ENCODE measurements at regions not wholly inside any gene's neighbourhood (a gene's known extent, or its start where the extent isn't known, plus 50 kb on each side); places are given as distances from the start of the nearest gene placed in this dataset.

GRCh38 chr3:160125258-160125657 is 100.0 kb upstream of the C3orf80 start:
- Histone ChIP-seq H2BK5ac (ENCODE audit: low read depth, low read length, poor library complexity, severe bottlenecking) (no peak overlapping the region), H4K20me1 (ENCODE audit: insufficient read depth, low read length) (no peaks in the 10 kb centered on the region), H3K27ac (ENCODE audit: insufficient read depth, low read length) (no peak overlapping the region), H3K4me3 (ENCODE audit: insufficient read depth, low read depth, low read length) (no peak overlapping the region), H3K27me3 (ENCODE audit: control insufficient read depth, insufficient read depth, low read length) (no peaks in the 10 kb centered on the region), H3K4ac (ENCODE audit: low read depth, low read length) (no peak overlapping the region), H4K91ac (ENCODE audit: insufficient read depth, low read depth, low read length) (no peak overlapping the region), H3K9ac (ENCODE audit: low read depth, low read length) (no peak overlapping the region), H2BK15ac (ENCODE audit: low read depth, low read length) (no peak overlapping the region), H2AK9ac (replicated peaks; ENCODE audit: low read depth, low read length, poor library complexity) (no peak overlapping the region), H3K9me1 (ENCODE audit: insufficient read depth, low read length) (peaks cover 7% of the 10 kb centered on the region; the same call in 1 of the 2 replicates), H3K79me1 (ENCODE audit: low read depth in 1 of 2, low read length in 2 of 2) (no peaks in the 10 kb centered on the region), H3K36me3 (ENCODE audit: control insufficient read depth, insufficient read depth, low read length) (no peaks in the 10 kb centered on the region), H3K14ac (replicated peaks; ENCODE audit: low read depth, low read length) (no peak overlapping the region), H4K5ac (ENCODE audit: low read depth, low read length) (no peak overlapping the region), H2AK5ac (ENCODE audit: low read depth, low read length) (no peak overlapping the region), H4K8ac (ENCODE audit: low read depth in 2 of 2, low read length in 2 of 2) (no peak overlapping the region), H2AFZ (replicated peaks; ENCODE audit: low read length, poor library complexity) (no peak overlapping the region), H3K4me1 (ENCODE audit: control insufficient read depth, insufficient read depth, low read length) (peaks cover 3% of the 10 kb centered on the region), H3K23ac (ENCODE audit: low read depth, low read length) (no peak overlapping the region), H3K18ac (ENCODE audit: low read depth, low read length) (no peak overlapping the region), H3K56ac (ENCODE audit: extremely low read depth, insufficient read depth, low read length) (no peak overlapping the region), H2BK20ac (ENCODE audit: low read depth, low read length) (no peak overlapping the region), H3K9me3 (ENCODE audit: control insufficient read depth, insufficient read depth, low read length) (no peaks in the 10 kb centered on the region), H3K4me2 (ENCODE audit: low read depth, low read length) (no peak overlapping the region), H2BK120ac (ENCODE audit: low read depth, low read length) (no peak overlapping the region)
- intact Hi-C loops (cut with micrococcal nuclease) (no loop called here), dilution Hi-C loops (cut with HindIII; ENCODE audit: low sequenced_read_pairs, unreplicated experiment) (no loop called here), in situ Hi-C loops (cut with MboI; ENCODE audit: low sequenced_read_pairs) (no loop called here)
- no peak for ATAC-seq (ENCODE audit: low read depth)
- CTCF ChIA-PET = interaction anchor here (1.3 kb wide), 1 partner anchor 13 kb away, joined by 6 read pairs; no protein-coding TSS in a partner anchor
- TF ChIP-seq MAFK (IDR thresholded peaks at IDR 0.05; ENCODE audit: low read depth, low read length) (no peak), POLR2A (IDR thresholded peaks at IDR 0.05; ENCODE audit: low read depth, low read length) (no peak), FOS (IDR thresholded peaks at IDR 0.05; ENCODE audit: low read depth, low read length) (no peak), BHLHE40 (IDR thresholded peaks at IDR 0.05; ENCODE audit: low read depth, low read length) (no peak), RFX5 (IDR thresholded peaks at IDR 0.05; ENCODE audit: low read depth, low read length) (no peak), MXI1 (IDR thresholded peaks at IDR 0.05; ENCODE audit: borderline replicate concordance, low read depth, low read length) (no peak)
- no TSS peak for BruUV-seq (replicated peaks)
- WGBS, 2 experiments (ENCODE audit: extremely low coverage in 2 of 2, insufficient read length in 1 of 2) = no CpG with 5 or more reads among the region's 2 CpGs
- no peak for DNase-seq
- POLR2A ChIA-PET (ENCODE audit: unreplicated experiment) = no interaction called here

Data from IMR-90 (cell line).